IPS-18a (cell line): ENCODE measurements at regions not wholly inside any gene's neighbourhood (a gene's known extent, or its start where the extent isn't known, plus 50 kb on each side); places are given as distances from the start of the nearest gene placed in this dataset.
"Not testable (repeated sequence)": the region's sequence is repeated elsewhere in the genome, so short reads cannot be mapped to it uniquely, and the experiment has no call there.

Experiments used
- H3K27ac ChIP-seq: one replicate; pipeline ENCODE4 v1.5.1; 2013; ENCODE audit warnings: low read length
- H3K27me3 ChIP-seq: one replicate; pipeline ENCODE4 v1.6.1; 2013; ENCODE audit warnings: mild to moderate bottlenecking, low read length; ENCODE audit not compliant: control insufficient read depth, insufficient read depth
- H3K36me3 ChIP-seq: one replicate; pipeline ENCODE4 v1.6.1; 2013; ENCODE audit warnings: low read depth, low read length; ENCODE audit not compliant: control insufficient read depth
- H3K4me1 ChIP-seq: one replicate; pipeline ENCODE4 v1.6.1; 2013; ENCODE audit warnings: low read depth, low read length; ENCODE audit not compliant: control insufficient read depth
- H3K4me3 ChIP-seq: one replicate; pipeline ENCODE4 v1.5.1; 2013; ENCODE audit warnings: low read length
- H3K9ac ChIP-seq: one replicate; pipeline ENCODE4 v1.6.1; 2013; ENCODE audit warnings: mild to moderate bottlenecking, low read length, moderate library complexity
- H3K9me3 ChIP-seq: one replicate; pipeline ENCODE4 v1.6.1; 2013; ENCODE audit warnings: low read depth, low read length; ENCODE audit not compliant: control insufficient read depth

GRCh38 chr4:45472490-45472889 is 651.4 kb downstream of the GABRG1 start:
- Histone ChIP-seq H3K9ac (no peak overlapping the region), H3K27me3 (peaks cover 62% of the 10 kb centered on the region), H3K4me1 (no peaks in the 10 kb centered on the region), H3K4me3 (no peak overlapping the region), H3K36me3 (no peaks in the 10 kb centered on the region), H3K27ac (no peak overlapping the region), H3K9me3 (peaks cover 8% of the 10 kb centered on the region)

GRCh38 chr4:45471335-45471734 is 652.5 kb downstream of the GABRG1 start:
- H3K9me3 ChIP-seq, result peaks cover 5% of the 10 kb centered on the region
- peaks cover 59% of the 10 kb centered on the region for H3K27me3 ChIP-seq
- H3K9ac ChIP-seq, result no peak overlapping the region
- H3K4me3 ChIP-seq, result no peak overlapping the region
- no peaks in the 10 kb centered on the region for H3K4me1 ChIP-seq
- H3K36me3 ChIP-seq, result no peaks in the 10 kb centered on the region
- H3K27ac ChIP-seq, result no peak overlapping the region

GRCh38 chr4:45467157-45467556 is 656.7 kb downstream of the GABRG1 start:
- Histone ChIP-seq H3K36me3 (no peaks in the 10 kb centered on the region), H3K27ac (no peak overlapping the region), H3K4me1 (no peaks in the 10 kb centered on the region), H3K9me3 (no peaks in the 10 kb centered on the region), H3K27me3 (peaks cover 17% of the 10 kb centered on the region), H3K4me3 (no peak overlapping the region), H3K9ac (no peak overlapping the region)

- not testable (repeated sequence) for H3K9ac ChIP-seq, H3K36me3 ChIP-seq, H3K9me3 ChIP-seq, H3K4me1 ChIP-seq, H3K27ac ChIP-seq, H3K27me3 ChIP-seq, H3K4me3 ChIP-seq
These were observed 663.7 kb downstream of the GABRG1 start for GRCh38 chr4:45460157-45460556.

- Histone ChIP-seq H3K9me3 (peaks cover 5% of the 10 kb centered on the region), H3K4me1 (no peaks in the 10 kb centered on the region), H3K4me3 (no peak overlapping the region), H3K36me3 (no peaks in the 10 kb centered on the region), H3K9ac (no peak overlapping the region), H3K27ac (no peak overlapping the region), H3K27me3 (no peaks in the 10 kb centered on the region)
These were observed 668.6 kb downstream of the GABRG1 start for GRCh38 chr4:45455217-45455616.

GRCh38 chr4:45453258-45453853 is 670.5 kb downstream of the GABRG1 start:
- Histone ChIP-seq H3K4me1 (no peaks in the 10 kb centered on the region), H3K9me3 (no peaks in the 10 kb centered on the region), H3K9ac (no peak overlapping the region), H3K27ac (no peak overlapping the region), H3K4me3 (no peak overlapping the region), H3K36me3 (no peaks in the 10 kb centered on the region), H3K27me3 (no peaks in the 10 kb centered on the region)

GRCh38 chr4:45442466-45442865 is 681.4 kb downstream of the GABRG1 start:
- H3K9me3 ChIP-seq, result no peaks in the 10 kb centered on the region
- H3K9ac ChIP-seq, result no peak overlapping the region
- H3K27me3 ChIP-seq, result no peaks in the 10 kb centered on the region
- H3K27ac ChIP-seq, result no peak overlapping the region
- peaks cover 8% of the 10 kb centered on the region for H3K4me1 ChIP-seq
- H3K36me3 ChIP-seq, result no peaks in the 10 kb centered on the region
- H3K4me3 ChIP-seq, result no peak overlapping the region

GRCh38 chr4:45438047-45438446 is 685.8 kb downstream of the GABRG1 start:
- no peak overlapping the region for H3K27ac ChIP-seq
- H3K9me3 ChIP-seq, result no peaks in the 10 kb centered on the region
- no peak overlapping the region for H3K4me3 ChIP-seq
- no peaks in the 10 kb centered on the region for H3K27me3 ChIP-seq
- H3K36me3 ChIP-seq, result no peaks in the 10 kb centered on the region
- H3K4me1 ChIP-seq, result no peaks in the 10 kb centered on the region
- no peak overlapping the region for H3K9ac ChIP-seq

- Histone ChIP-seq H3K36me3 (no peaks in the 10 kb centered on the region), H3K9ac (no peak overlapping the region), H3K27ac (no peak overlapping the region), H3K4me3 (no peak overlapping the region), H3K4me1 (no peaks in the 10 kb centered on the region), H3K27me3 (no peaks in the 10 kb centered on the region), H3K9me3 (no peaks in the 10 kb centered on the region)
These were observed 686.5 kb downstream of the GABRG1 start for GRCh38 chr4:45437381-45437780.

- no peak overlapping the region for H3K4me3 ChIP-seq
- H3K9ac ChIP-seq, result no peak overlapping the region
- H3K27me3 ChIP-seq, result no peaks in the 10 kb centered on the region
- H3K27ac ChIP-seq, result no peak overlapping the region
- H3K36me3 ChIP-seq, result no peaks in the 10 kb centered on the region
- no peaks in the 10 kb centered on the region for H3K9me3 ChIP-seq
- H3K4me1 ChIP-seq, result no peaks in the 10 kb centered on the region
These were observed 698.7 kb downstream of the GABRG1 start for GRCh38 chr4:45425135-45425534.

GRCh38 chr4:45423896-45424295 is 697.5 kb upstream of the GNPDA2 start:
- H3K36me3 ChIP-seq, result no peaks in the 10 kb centered on the region
- H3K9ac ChIP-seq, result no peak overlapping the region
- no peak overlapping the region for H3K27ac ChIP-seq
- H3K27me3 ChIP-seq, result no peaks in the 10 kb centered on the region
- no peaks in the 10 kb centered on the region for H3K4me1 ChIP-seq
- no peaks in the 10 kb centered on the region for H3K9me3 ChIP-seq
- no peak overlapping the region for H3K4me3 ChIP-seq

- not testable (repeated sequence) for H3K9ac ChIP-seq
These were observed 693.8 kb upstream of the GNPDA2 start for GRCh38 chr4:45420091-45420674.

More at GRCh38 chr4:45420091-45420674, 693.8 kb upstream of the GNPDA2 start:
- not testable (repeated sequence) for H3K4me1 ChIP-seq, H3K4me3 ChIP-seq, H3K9me3 ChIP-seq, H3K27me3 ChIP-seq, H3K27ac ChIP-seq, H3K36me3 ChIP-seq
